Endodermal cell (in vitro differentiated cells): ENCODE measurements at regions not wholly inside any gene's neighbourhood (a gene's known extent, or its start where the extent isn't known, plus 50 kb on each side); places are given as distances from the start of the nearest gene placed in this dataset.

Experiments used
- DNase-seq: peaks from one replicate; pipeline ENCODE4 v3.0.0-alpha.2; 2017
- H3K27ac ChIP-seq: 2 replicates; pipeline ENCODE4 v1.5.1; 2013; ENCODE audit warnings: mild to moderate bottlenecking, low read depth, low read length, moderate library complexity
- H3K27me3 ChIP-seq: 2 replicates; pipeline ENCODE4 v1.6.1; 2013; ENCODE audit warnings: mild to moderate bottlenecking, low read length, moderate library complexity; ENCODE audit not compliant: insufficient read depth, control insufficient read depth, poor library complexity, severe bottlenecking
- H3K36me3 ChIP-seq: 2 replicates; pipeline ENCODE4 v1.7.0; 2013; ENCODE audit warnings: mild to moderate bottlenecking, low read length, moderate library complexity; ENCODE audit not compliant: control insufficient read depth, insufficient read depth
- H3K4me1 ChIP-seq: one replicate; pipeline ENCODE4 v1.7.0; 2013; ENCODE audit warnings: low read length; ENCODE audit not compliant: control insufficient read depth, insufficient read depth
- H3K4me3 ChIP-seq: 2 replicates; pipeline ENCODE4 v1.5.1; 2013; ENCODE audit warnings: mild to moderate bottlenecking, low read length, moderate library complexity
- H3K9ac ChIP-seq: 2 replicates; pipeline ENCODE4 v1.6.1; 2013; ENCODE audit warnings: mild to moderate bottlenecking, low read length, moderate library complexity; ENCODE audit not compliant: poor library complexity, severe bottlenecking; ENCODE audit errors: extremely low read depth
- H3K9me3 ChIP-seq: 2 replicates; pipeline ENCODE4 v1.6.1; 2013; ENCODE audit warnings: mild to moderate bottlenecking, low read length, moderate library complexity; ENCODE audit not compliant: control insufficient read depth
- H3K27ac Mint-ChIP-seq: 2 replicates; pipeline ENCODE4 v1.8.0; 2020; ENCODE audit warnings: mixed read lengths
- H3K27me3 Mint-ChIP-seq: 2 replicates; pipeline ENCODE4 v1.8.0; 2021; ENCODE audit warnings: mild to moderate bottlenecking, mixed read lengths; ENCODE audit not compliant: insufficient read depth
- H3K36me3 Mint-ChIP-seq: 2 replicates; pipeline ENCODE4 v1.8.0; 2020; ENCODE audit warnings: low read depth, mixed read lengths
- H3K4me1 Mint-ChIP-seq: 2 replicates; pipeline ENCODE4 v1.8.0; 2020; ENCODE audit warnings: mixed read lengths
- H3K4me3 Mint-ChIP-seq: 2 replicates; pipeline ENCODE4 v1.8.0; 2020; ENCODE audit warnings: mild to moderate bottlenecking, moderate library complexity, mixed read lengths
- H3K9me3 Mint-ChIP-seq: 2 replicates; pipeline ENCODE4 v1.8.0; 2020; ENCODE audit warnings: mild to moderate bottlenecking, mixed read lengths
- WGBS, 2 experiments: methylation state at CpG; one replicate each; pipeline versions ENCODE4 v1.1.5 to v1.1.7; 2013; ENCODE audit warnings: missing lambda C conversion rate in 2 of 2, mixed read lengths in 1 of 2; ENCODE audit not compliant: insufficient coverage in 1 of 2, insufficient read length in 1 of 2; 5-methylcytosine and 5-hydroxymethylcytosine counted together
- TF ChIP-seq, protein P1 (sequence below): fragments of 200-600 bp; sonication (generic); conservative IDR thresholded peaks from 2 replicates; pipeline ENCODE4 v1.5.0; 2021; ENCODE audit warnings: antibody characterized with exemption, mild to moderate bottlenecking

DNA sequence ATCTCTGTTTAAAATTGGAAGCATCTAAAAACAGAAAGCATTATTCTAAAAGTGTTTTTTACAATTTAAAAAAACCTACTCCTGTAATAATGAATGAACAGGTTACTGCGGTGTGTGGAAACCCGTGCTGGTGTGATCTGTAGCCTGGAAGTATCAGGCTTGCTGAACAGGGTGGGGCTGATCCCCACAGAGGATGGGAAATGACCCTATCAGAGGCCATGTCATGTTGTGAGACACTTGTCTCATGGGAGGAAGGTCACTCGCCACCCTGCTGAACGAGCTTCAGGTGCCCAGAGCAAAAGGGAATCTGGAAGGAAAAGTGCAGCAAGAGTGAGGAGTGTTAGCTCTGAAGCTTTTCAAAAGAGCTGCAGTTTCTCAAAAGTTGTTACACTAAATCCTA, 320.7 kb downstream of the RRAGC start:
- Histone ChIP-seq H3K27me3 (no peaks in the 10 kb centered on the region), H3K9ac (no peak overlapping the region), H3K36me3 (no peaks in the 10 kb centered on the region), H3K9me3 (no peaks in the 10 kb centered on the region), H3K27ac (no peak overlapping the region), H3K4me1 (no peaks in the 10 kb centered on the region), H3K4me3 (no peak overlapping the region)
- Mint-ChIP-seq H3K9me3 (no peaks in the 10 kb centered on the region), H3K36me3 (no peaks in the 10 kb centered on the region), H3K27ac (no peak overlapping the region), H3K4me1 (peaks cover 8% of the 10 kb centered on the region), H3K4me3 (no peak overlapping the region), H3K27me3 (peaks cover 10% of the 10 kb centered on the region)
- TF ChIP-seq, protein P1, sequence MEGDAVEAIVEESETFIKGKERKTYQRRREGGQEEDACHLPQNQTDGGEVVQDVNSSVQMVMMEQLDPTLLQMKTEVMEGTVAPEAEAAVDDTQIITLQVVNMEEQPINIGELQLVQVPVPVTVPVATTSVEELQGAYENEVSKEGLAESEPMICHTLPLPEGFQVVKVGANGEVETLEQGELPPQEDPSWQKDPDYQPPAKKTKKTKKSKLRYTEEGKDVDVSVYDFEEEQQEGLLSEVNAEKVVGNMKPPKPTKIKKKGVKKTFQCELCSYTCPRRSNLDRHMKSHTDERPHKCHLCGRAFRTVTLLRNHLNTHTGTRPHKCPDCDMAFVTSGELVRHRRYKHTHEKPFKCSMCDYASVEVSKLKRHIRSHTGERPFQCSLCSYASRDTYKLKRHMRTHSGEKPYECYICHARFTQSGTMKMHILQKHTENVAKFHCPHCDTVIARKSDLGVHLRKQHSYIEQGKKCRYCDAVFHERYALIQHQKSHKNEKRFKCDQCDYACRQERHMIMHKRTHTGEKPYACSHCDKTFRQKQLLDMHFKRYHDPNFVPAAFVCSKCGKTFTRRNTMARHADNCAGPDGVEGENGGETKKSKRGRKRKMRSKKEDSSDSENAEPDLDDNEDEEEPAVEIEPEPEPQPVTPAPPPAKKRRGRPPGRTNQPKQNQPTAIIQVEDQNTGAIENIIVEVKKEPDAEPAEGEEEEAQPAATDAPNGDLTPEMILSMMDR: no peak
- DNase-seq: no peak
- 66 to 82% methylated on average over 2 to 4 of the region's 4 CpGs for WGBS, 2 experiments

DNA sequence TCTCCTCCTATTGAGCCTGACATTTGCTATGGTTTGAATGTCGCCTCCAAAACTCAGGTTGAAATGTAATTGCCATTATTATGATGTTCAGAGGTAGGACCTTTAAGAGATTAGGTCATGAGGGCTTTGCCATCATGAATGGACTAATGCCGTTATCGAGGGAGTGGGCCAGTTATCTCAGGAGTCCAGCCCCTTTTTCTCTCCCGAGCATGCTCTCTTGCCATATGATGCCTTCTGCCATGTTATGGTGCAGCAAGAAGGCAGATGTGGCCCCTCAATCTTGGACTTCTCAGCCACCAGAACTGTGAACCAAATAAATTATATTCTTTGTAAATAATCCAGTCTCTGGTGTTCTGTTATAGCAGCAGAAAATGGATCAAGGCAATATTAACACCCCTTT, 323.5 kb downstream of the RRAGC start:
- TF ChIP-seq, protein P1: no peak

DNA sequence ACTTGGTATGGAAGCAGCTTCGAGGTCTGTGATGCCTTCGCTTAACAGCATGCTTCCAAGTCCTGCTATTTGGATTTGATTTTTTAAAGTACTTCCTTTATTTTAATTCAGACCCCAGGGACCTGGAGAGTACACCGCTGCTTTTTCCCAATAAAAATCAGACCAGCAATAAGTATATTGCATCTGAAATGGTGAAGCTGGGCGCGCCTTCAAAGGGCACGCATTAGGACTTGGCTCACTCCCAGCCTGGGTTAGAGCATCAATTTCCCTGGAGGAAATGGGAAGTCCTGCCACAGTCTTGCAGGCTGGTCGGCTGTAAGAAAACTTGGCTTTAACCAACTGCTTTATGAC, 325.1 kb downstream of the RRAGC start:
- H3K27me3 ChIP-seq: no peaks in the 10 kb centered on the region
- H3K4me3 Mint-ChIP-seq: no peak overlapping the region
- no peak for DNase-seq
- WGBS, 2 experiments: 89 to 91% methylated on average over 5 to 7 of the region's 7 CpGs
- no peak overlapping the region for H3K9ac ChIP-seq
- H3K4me3 ChIP-seq: no peak overlapping the region
- H3K9me3 ChIP-seq: no peaks in the 10 kb centered on the region
- H3K27ac ChIP-seq: no peak overlapping the region
- no peak overlapping the region for H3K27ac Mint-ChIP-seq
- peaks cover 2% of the 10 kb centered on the region for H3K4me1 Mint-ChIP-seq
- peaks cover 9% of the 10 kb centered on the region for H3K27me3 Mint-ChIP-seq
- no peaks in the 10 kb centered on the region for H3K36me3 Mint-ChIP-seq
- no peaks in the 10 kb centered on the region for H3K4me1 ChIP-seq
- no peaks in the 10 kb centered on the region for H3K9me3 Mint-ChIP-seq
- TF ChIP-seq, protein P1: no peak
- H3K36me3 ChIP-seq: no peaks in the 10 kb centered on the region

More for the DNA sequence above, 323.5 kb downstream of the RRAGC start:
- Mint-ChIP-seq H3K27me3 (peaks cover 9% of the 10 kb centered on the region), H3K36me3 (no peaks in the 10 kb centered on the region), H3K27ac (no peak overlapping the region), H3K4me1 (peaks cover 2% of the 10 kb centered on the region), H3K9me3 (no peaks in the 10 kb centered on the region), H3K4me3 (no peak overlapping the region)
- no peak overlapping the region for H3K9ac ChIP-seq
- no peaks in the 10 kb centered on the region for H3K4me1 ChIP-seq
- no peaks in the 10 kb centered on the region for H3K27me3 ChIP-seq
- no peak overlapping the region for H3K27ac ChIP-seq
- 94 to 95% methylated on average over 3 to 4 of the region's 4 CpGs for WGBS, 2 experiments
- H3K9me3 ChIP-seq: no peaks in the 10 kb centered on the region
- no peak for DNase-seq
- H3K4me3 ChIP-seq: no peak overlapping the region
- H3K36me3 ChIP-seq: no peaks in the 10 kb centered on the region
